H1 (cell line): ENCODE measurements at regions not wholly inside any gene's neighbourhood (a gene's known extent, or its start where the extent isn't known, plus 50 kb on each side); places are given as distances from the start of the nearest gene placed in this dataset.
A peak's percentile ranks its signal among the peaks of the same experiment; 100 is the strongest.

ENCODE experiments used
- CTCF ChIA-PET: fragments of 300-600 bp; sonication (Branson Sonifier 250); formaldehyde crosslinking; loops from one replicate; lab custom pipeline; 2021; ENCODE audit not compliant: partially characterized antibody; lab: Charles Lee
- POLR2A ChIA-PET: fragments of 300-600 bp; sonication (Branson Sonifier 250); formaldehyde crosslinking; loops from one replicate; lab custom pipeline; 2021; ENCODE audit warnings: inconsistent platforms; ENCODE audit not compliant: partially characterized antibody; lab: Charles Lee
- DNase-seq, 2 experiments: peaks; one replicate each; pipeline versions ENCODE4 v3.0.0 to v3.0.0-alpha.2; 2010 to 2022; ENCODE audit warnings: low spot score in 2 of 2, low read depth in 1 of 2, mixed read lengths in 1 of 2
- FAIRE-seq: peaks from 2 replicates; lab custom pipeline; 2011; peaks lifted over from hg19 to GRCh38; lab: Jason Lieb, UNC
- H2AFZ ChIP-seq: 2 replicates; pipeline ENCODE4 v1.8.1; 2012; ENCODE audit warnings: low read length, inconsistent platforms
- H2AK5ac ChIP-seq: 2 replicates; pipeline ENCODE4 v1.6.1; 2013; ENCODE audit warnings: low read depth, low read length
- H2BK120ac ChIP-seq: replicated peaks from 2 replicates; pipeline ENCODE3; 2013; ENCODE audit warnings: low read depth, low read length, inconsistent platforms
- H2BK12ac ChIP-seq: 2 replicates; pipeline ENCODE4 v1.6.1; 2013; ENCODE audit warnings: low read depth, low read length
- H2BK15ac ChIP-seq: 2 replicates; pipeline ENCODE4 v1.6.1; 2013; ENCODE audit warnings: low read length
- H2BK20ac ChIP-seq: 2 replicates; pipeline ENCODE4 v1.6.1; 2013; ENCODE audit warnings: low read length
- H2BK5ac ChIP-seq: 2 replicates; pipeline ENCODE4 v1.6.1; 2013; ENCODE audit warnings: low read depth, low read length
- H3K14ac ChIP-seq: 2 replicates; pipeline ENCODE4 v1.6.1; 2013; ENCODE audit warnings: inconsistent platforms; ENCODE audit not compliant: insufficient read length
- H3K18ac ChIP-seq: 2 replicates; pipeline ENCODE4 v1.6.1; 2013; ENCODE audit warnings: low read length; ENCODE audit errors: extremely low read depth
- H3K23ac ChIP-seq: 2 replicates; pipeline ENCODE4 v1.6.1; 2013; ENCODE audit warnings: inconsistent platforms; ENCODE audit not compliant: insufficient read length
- H3K23me2 ChIP-seq: 2 replicates; pipeline ENCODE4 v1.6.1; 2013; ENCODE audit warnings: low read depth, low read length
- H3K27ac ChIP-seq: 2 replicates; pipeline ENCODE4 v1.6.1; 2011; ENCODE audit warnings: low read depth, low read length, inconsistent platforms
- H3K27me3 ChIP-seq, 4 experiments: replicated peaks in 1 of 4; 1 replicate in 1 of 4; 2 replicates in 3 of 4; pipeline versions ENCODE4 v1.6.1 to v1.8.1; 2011 to 2013; ENCODE audit warnings: low read length in 3 of 4, mild to moderate bottlenecking in 3 of 4, inconsistent platforms in 2 of 4, mixed read lengths in 2 of 4, moderate library complexity in 1 of 4; ENCODE audit not compliant: control insufficient read depth in 3 of 4, insufficient read depth in 3 of 4; ENCODE audit errors: extremely low read depth in 1 of 4
- H3K36me3 ChIP-seq, 4 experiments: 2 replicates each; pipeline versions ENCODE4 v1.6.1 to v1.8.1; 2011 to 2013; ENCODE audit warnings: mild to moderate bottlenecking in 4 of 4, low read length in 3 of 4, moderate library complexity in 2 of 4, control low read depth in 1 of 4, inconsistent platforms in 1 of 4; ENCODE audit not compliant: insufficient read depth in 4 of 4, control insufficient read depth in 2 of 4
- H3K4ac ChIP-seq: replicated peaks from 2 replicates; pipeline ENCODE3; 2013; ENCODE audit warnings: low read length, low read depth, mixed read lengths, inconsistent platforms; ENCODE audit not compliant: insufficient read length
- H3K4me1 ChIP-seq, 4 experiments: replicated peaks in 1 of 4; 1 replicate in 1 of 4; 2 replicates in 3 of 4; pipeline versions ENCODE4 v1.6.1 to v1.8.1; 2011 to 2013; ENCODE audit warnings: low read length in 3 of 4, inconsistent platforms in 2 of 4, mixed read lengths in 1 of 4; ENCODE audit not compliant: insufficient read depth in 4 of 4, control insufficient read depth in 3 of 4
- H3K4me2 ChIP-seq, 2 experiments: 2 replicates each; pipeline versions ENCODE4 v1.6.1 to v1.8.1; 2011 to 2013; ENCODE audit warnings: low read depth in 2 of 2, low read length in 2 of 2, control low read depth in 1 of 2, inconsistent platforms in 1 of 2, mild to moderate bottlenecking in 1 of 2; ENCODE audit not compliant: insufficient read depth in 1 of 2
- H3K4me3 ChIP-seq, 4 experiments: fragments of 200-600, 300-600 bp in 1 of 4; sonication (generic), shearing (Covaris generic), sonication (Bioruptor Twin) in 1 of 4; 2 replicates each; pipeline versions ENCODE4 v1.5.1 to v1.8.1; 2011 to 2016; ENCODE audit warnings: low read length in 4 of 4, low read depth in 3 of 4, control low read depth in 2 of 4, inconsistent platforms in 2 of 4, mild to moderate bottlenecking in 2 of 4, mixed read lengths in 1 of 4, moderate library complexity in 1 of 4; ENCODE audit not compliant: insufficient read depth in 2 of 4; ENCODE audit errors: extremely low read depth in 1 of 4
- H3K56ac ChIP-seq: replicated peaks from 2 replicates; pipeline ENCODE3; 2013; ENCODE audit warnings: low read depth, mild to moderate bottlenecking, mixed read lengths, low read length, inconsistent platforms; ENCODE audit not compliant: insufficient read length
- H3K79me1 ChIP-seq: 2 replicates; pipeline ENCODE4 v1.6.1; 2013; ENCODE audit warnings: low read depth, low read length, control low read depth
- H3K79me2 ChIP-seq, 2 experiments: 2 replicates each; pipeline versions ENCODE4 v1.6.1 to v1.8.1; 2012 to 2013; ENCODE audit warnings: low read length in 2 of 2, mild to moderate bottlenecking in 2 of 2, inconsistent platforms in 1 of 2; ENCODE audit not compliant: insufficient read depth in 2 of 2, control insufficient read depth in 1 of 2
- H3K9ac ChIP-seq, 4 experiments: replicated peaks in 1 of 4; 1 replicate in 1 of 4; 2 replicates in 3 of 4; pipeline versions ENCODE4 v1.6.1 to v1.8.1; 2011 to 2013; ENCODE audit warnings: low read depth in 3 of 4, low read length in 3 of 4, control low read depth in 2 of 4, mild to moderate bottlenecking in 2 of 4, moderate library complexity in 2 of 4, inconsistent platforms in 1 of 4; ENCODE audit errors: extremely low read depth in 1 of 4
- H3K9me3 ChIP-seq, 2 experiments: 2 replicates each; pipeline versions ENCODE4 v1.6.1 to v1.8.1; 2012 to 2013; ENCODE audit warnings: mild to moderate bottlenecking in 2 of 2, moderate library complexity in 2 of 2, control low read depth in 1 of 2, inconsistent platforms in 1 of 2, low read depth in 1 of 2, low read length in 1 of 2, mixed read lengths in 1 of 2; ENCODE audit not compliant: insufficient read depth in 2 of 2
- H4K20me1 ChIP-seq, 2 experiments: replicated peaks in 1 of 2; 2 replicates each; pipeline versions ENCODE3 to v1.8.1; 2011 to 2013; ENCODE audit warnings: inconsistent platforms in 2 of 2, low read length in 2 of 2, mild to moderate bottlenecking in 1 of 2; ENCODE audit not compliant: insufficient read depth in 2 of 2, control insufficient read depth in 1 of 2
- H4K5ac ChIP-seq: 2 replicates; pipeline ENCODE4 v1.6.1; 2013; ENCODE audit warnings: low read length, low read depth, mixed read lengths, inconsistent platforms; ENCODE audit not compliant: insufficient read length
- H4K8ac ChIP-seq: 2 replicates; pipeline ENCODE4 v1.8.0; 2013; ENCODE audit warnings: mild to moderate bottlenecking, moderate library complexity, low read length, inconsistent platforms; ENCODE audit not compliant: insufficient read depth; ENCODE audit errors: extremely low read depth
- H4K91ac ChIP-seq: replicated peaks from 2 replicates; pipeline ENCODE3; 2013; ENCODE audit warnings: low read length, mixed read lengths, inconsistent platforms; ENCODE audit not compliant: insufficient read length
- CTCF ChIP-seq, 3 experiments: IDR thresholded peaks; 1 replicate in 2 of 3; 2 replicates in 1 of 3; pipeline versions ENCODE4 v1.5.1 to v1.6.1; 2011; ENCODE audit warnings: low read length in 3 of 3, mild to moderate bottlenecking in 3 of 3, inconsistent platforms in 2 of 3, low read depth in 1 of 3, moderate library complexity in 1 of 3; ENCODE audit not compliant: insufficient read depth in 1 of 3; ENCODE audit errors: control extremely low read depth in 1 of 3
- HDAC2 ChIP-seq, 2 experiments: fragments of 300-600 bp in 1 of 2; sonication (generic) in 1 of 2; IDR thresholded peaks; 2 replicates each; pipeline ENCODE4 v1.6.1; 2011 to 2012; ENCODE audit warnings: low read depth in 2 of 2, low read length in 2 of 2, mild to moderate bottlenecking in 2 of 2, moderate library complexity in 2 of 2, borderline replicate concordance in 1 of 2, inconsistent platforms in 1 of 2
- WGBS, 2 experiments: shearing (Covaris generic) in 1 of 2; methylation state at CpG; one replicate each; pipeline versions ENCODE4 v1.1.6 to v1.1.7; 2013 to 2015; ENCODE audit warnings: low lambda C conversion rate in 2 of 2, mixed read lengths in 2 of 2, inconsistent platforms in 1 of 2, low coverage in 1 of 2, missing lambda C conversion rate in 1 of 2; ENCODE audit not compliant: insufficient replicate concordance in 2 of 2, insufficient coverage in 1 of 2, insufficient read length in 1 of 2; ENCODE audit errors: extremely low coverage in 1 of 2, missing lambda C conversion rate in 1 of 2; 5-methylcytosine and 5-hydroxymethylcytosine counted together

GRCh38 chr6:51398064-51398705, 579.5 kb downstream of the TFAP2B start:
- H3K4me3 ChIP-seq: no peak overlapping the region
- no peak overlapping the region for H3K23ac ChIP-seq
- no peak overlapping the region for H3K56ac ChIP-seq
- H2BK12ac ChIP-seq: no peak overlapping the region
- H3K36me3 ChIP-seq: no peaks in the 10 kb centered on the region
- no peak overlapping the region for H2BK5ac ChIP-seq
- 0 out of 2 replicates have a peak overlapping the region, but pooled peaks have one; percentile 22 for H2AFZ ChIP-seq
- H2AK5ac ChIP-seq: no peak overlapping the region
- H4K20me1 ChIP-seq: no peaks in the 10 kb centered on the region
- H3K4me2 ChIP-seq: no peak overlapping the region
- CTCF ChIA-PET: interaction anchor here (0.7 to 0.8 kb wide), 3 partner anchors 18 to 356 kb away, joined by 3 to 5 read pairs (median 4); no protein-coding TSS in a partner anchor
- no peaks in the 10 kb centered on the region for H3K4me1 ChIP-seq
- no peak overlapping the region for H2BK120ac ChIP-seq
- no peaks in the 10 kb centered on the region; the same call in 1 of the 2 replicates for H3K23me2 ChIP-seq
- H4K91ac ChIP-seq: no peak overlapping the region
- no peak for DNase-seq
- H3K79me2 ChIP-seq: no peaks in the 10 kb centered on the region
- no peak overlapping the region for H3K27ac ChIP-seq
- no peak overlapping the region for H3K4ac ChIP-seq
- H3K9me3 ChIP-seq: no peaks in the 10 kb centered on the region
- no peak overlapping the region for H3K18ac ChIP-seq
- H3K27me3 ChIP-seq: no peaks in the 10 kb centered on the region
- no peak overlapping the region; the same call in 1 of the 2 replicates for H4K8ac ChIP-seq
- TF ChIP-seq CTCF (IDR thresholded peaks at IDR 0.05; ENCODE audit: control extremely low read depth in 1 of 3, insufficient read depth in 1 of 3, low read depth in 1 of 3, low read length in 3 of 3) (peak in 1 of 3 experiments; percentile 7; a peak in 1 of 4 replicates), HDAC2 (IDR thresholded peaks at IDR 0.05; ENCODE audit: borderline replicate concordance in 1 of 2, low read depth in 2 of 2, low read length in 2 of 2) (no peak)
- TF ChIP-seq, all 59 proteins: peak for 1
- no peak for FAIRE-seq
- Histone ChIP-seq H3K79me1 (no peaks in the 10 kb centered on the region), H2BK15ac (no peak overlapping the region), H3K14ac (no peak overlapping the region), H3K9ac (no peak overlapping the region), H2BK20ac (no peak overlapping the region), H4K5ac (no peak overlapping the region)
- WGBS, 2 experiments: 94% methylated on average over 5 of the region's 5 CpGs; no CpG with 5 or more reads in 1 of the 2 experiments
- POLR2A ChIA-PET: no interaction called here
